ENCODE measurements at regions not wholly inside any gene's neighbourhood (a gene's known extent, or its start where the extent isn't known, plus 50 kb on each side); places are given as distances from the start of the nearest gene placed in this dataset.

DNA sequence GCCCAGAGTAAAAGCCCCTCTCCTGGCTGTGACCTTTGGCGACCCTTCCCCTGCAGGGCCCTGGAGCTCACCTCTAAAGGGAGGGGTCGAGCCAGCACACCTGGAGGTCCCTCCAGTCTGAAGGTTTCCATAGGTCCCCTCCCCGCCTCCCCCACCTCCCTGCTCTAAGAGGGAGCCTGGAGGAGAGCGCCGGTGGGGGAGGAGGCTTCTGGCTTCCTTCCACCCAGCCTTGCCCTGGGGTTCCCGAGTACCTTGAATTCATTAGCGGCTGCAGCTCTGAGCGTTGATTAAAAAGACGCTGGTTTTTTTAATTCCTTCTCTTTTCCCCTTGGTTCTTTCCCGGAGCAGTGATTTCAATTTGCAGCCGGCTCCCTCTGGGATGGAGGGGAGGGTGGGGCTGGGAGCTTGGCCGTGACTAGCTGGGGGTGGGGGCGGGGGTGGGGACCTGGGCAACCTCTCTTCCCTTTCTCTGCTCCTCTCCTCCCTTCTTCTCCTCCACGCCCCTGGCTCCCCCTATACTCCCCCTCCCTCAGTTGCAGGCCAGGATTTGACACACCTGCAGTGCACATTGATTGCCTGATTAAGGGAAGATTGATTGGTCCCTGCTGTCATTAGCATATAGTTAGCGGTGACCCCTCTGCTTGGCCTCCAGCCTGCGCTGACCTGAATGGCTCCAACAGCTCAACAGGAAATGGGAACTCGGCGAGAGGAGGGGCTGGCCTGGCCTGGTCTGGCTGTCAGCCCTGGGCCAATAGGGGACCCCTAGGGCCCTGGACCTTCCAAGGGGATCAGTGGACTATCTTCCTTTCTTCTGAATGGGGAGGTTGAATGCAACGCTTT lies 67.5 kb upstream of the RAPGEF1 start:
- Histone ChIP-seq H2AFZ (ENCODE audit: low read depth, low read length) (no peak overlapping the region), H4K20me1 (ENCODE audit: insufficient read depth) (no peaks in the 10 kb centered on the region), H3K79me2 (replicated peaks; ENCODE audit: insufficient read depth, low read length) (no peaks in the 10 kb centered on the region), H3K27ac (ENCODE audit: low read length) (no peak overlapping the region), H3K9me2 (ENCODE audit: insufficient read depth, low read length) (no peaks in the 10 kb centered on the region), H3K4me3 (ENCODE audit: low read length) (peak overlapping the region; percentile 40), H3K36me3 (ENCODE audit: insufficient read depth, low read length) (no peaks in the 10 kb centered on the region), H3K27me3 (ENCODE audit: insufficient read depth, low read depth, low read length) (no peaks in the 10 kb centered on the region), H3F3A (ENCODE audit: insufficient read depth, low read length, poor library complexity, severe bottlenecking) (no peaks in the 10 kb centered on the region), H3K4me2 (ENCODE audit: low read length) (no peak overlapping the region), H3K9me3 (ENCODE audit: low read length) (no peaks in the 10 kb centered on the region), H3K9ac (ENCODE audit: low read length) (peak overlapping the region; percentile 39)
- TF ChIP-seq SMC3 (conservative IDR thresholded peaks at IDR 0.05; ENCODE audit: poor library complexity) (no peak), EP300 (conservative IDR thresholded peaks at IDR 0.05; ENCODE audit: poor library complexity, severe bottlenecking) (no peak), TAF1 (IDR thresholded peaks at IDR 0.05; ENCODE audit: low read depth) (no peak), RAD21 (conservative IDR thresholded peaks at IDR 0.05) (no peak), EZH2 (IDR thresholded peaks at IDR 0.05; ENCODE audit: borderline replicate concordance, insufficient read depth, low read length, poor library complexity, severe bottlenecking) (no peak), POLR2AphosphoS5 (IDR thresholded peaks at IDR 0.05) (no peak), MXI1 (conservative IDR thresholded peaks at IDR 0.05; ENCODE audit: poor library complexity, severe bottlenecking) (no peak)
- TF ChIP-seq, protein P1, sequence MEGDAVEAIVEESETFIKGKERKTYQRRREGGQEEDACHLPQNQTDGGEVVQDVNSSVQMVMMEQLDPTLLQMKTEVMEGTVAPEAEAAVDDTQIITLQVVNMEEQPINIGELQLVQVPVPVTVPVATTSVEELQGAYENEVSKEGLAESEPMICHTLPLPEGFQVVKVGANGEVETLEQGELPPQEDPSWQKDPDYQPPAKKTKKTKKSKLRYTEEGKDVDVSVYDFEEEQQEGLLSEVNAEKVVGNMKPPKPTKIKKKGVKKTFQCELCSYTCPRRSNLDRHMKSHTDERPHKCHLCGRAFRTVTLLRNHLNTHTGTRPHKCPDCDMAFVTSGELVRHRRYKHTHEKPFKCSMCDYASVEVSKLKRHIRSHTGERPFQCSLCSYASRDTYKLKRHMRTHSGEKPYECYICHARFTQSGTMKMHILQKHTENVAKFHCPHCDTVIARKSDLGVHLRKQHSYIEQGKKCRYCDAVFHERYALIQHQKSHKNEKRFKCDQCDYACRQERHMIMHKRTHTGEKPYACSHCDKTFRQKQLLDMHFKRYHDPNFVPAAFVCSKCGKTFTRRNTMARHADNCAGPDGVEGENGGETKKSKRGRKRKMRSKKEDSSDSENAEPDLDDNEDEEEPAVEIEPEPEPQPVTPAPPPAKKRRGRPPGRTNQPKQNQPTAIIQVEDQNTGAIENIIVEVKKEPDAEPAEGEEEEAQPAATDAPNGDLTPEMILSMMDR (IDR thresholded peaks at IDR 0.05; ENCODE audit: poor library complexity, severe bottlenecking), result no peak
- TF ChIP-seq, protein P2, sequence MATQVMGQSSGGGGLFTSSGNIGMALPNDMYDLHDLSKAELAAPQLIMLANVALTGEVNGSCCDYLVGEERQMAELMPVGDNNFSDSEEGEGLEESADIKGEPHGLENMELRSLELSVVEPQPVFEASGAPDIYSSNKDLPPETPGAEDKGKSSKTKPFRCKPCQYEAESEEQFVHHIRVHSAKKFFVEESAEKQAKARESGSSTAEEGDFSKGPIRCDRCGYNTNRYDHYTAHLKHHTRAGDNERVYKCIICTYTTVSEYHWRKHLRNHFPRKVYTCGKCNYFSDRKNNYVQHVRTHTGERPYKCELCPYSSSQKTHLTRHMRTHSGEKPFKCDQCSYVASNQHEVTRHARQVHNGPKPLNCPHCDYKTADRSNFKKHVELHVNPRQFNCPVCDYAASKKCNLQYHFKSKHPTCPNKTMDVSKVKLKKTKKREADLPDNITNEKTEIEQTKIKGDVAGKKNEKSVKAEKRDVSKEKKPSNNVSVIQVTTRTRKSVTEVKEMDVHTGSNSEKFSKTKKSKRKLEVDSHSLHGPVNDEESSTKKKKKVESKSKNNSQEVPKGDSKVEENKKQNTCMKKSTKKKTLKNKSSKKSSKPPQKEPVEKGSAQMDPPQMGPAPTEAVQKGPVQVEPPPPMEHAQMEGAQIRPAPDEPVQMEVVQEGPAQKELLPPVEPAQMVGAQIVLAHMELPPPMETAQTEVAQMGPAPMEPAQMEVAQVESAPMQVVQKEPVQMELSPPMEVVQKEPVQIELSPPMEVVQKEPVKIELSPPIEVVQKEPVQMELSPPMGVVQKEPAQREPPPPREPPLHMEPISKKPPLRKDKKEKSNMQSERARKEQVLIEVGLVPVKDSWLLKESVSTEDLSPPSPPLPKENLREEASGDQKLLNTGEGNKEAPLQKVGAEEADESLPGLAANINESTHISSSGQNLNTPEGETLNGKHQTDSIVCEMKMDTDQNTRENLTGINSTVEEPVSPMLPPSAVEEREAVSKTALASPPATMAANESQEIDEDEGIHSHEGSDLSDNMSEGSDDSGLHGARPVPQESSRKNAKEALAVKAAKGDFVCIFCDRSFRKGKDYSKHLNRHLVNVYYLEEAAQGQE (IDR thresholded peaks at IDR 0.05; ENCODE audit: borderline replicate concordance), result no peak

DNA sequence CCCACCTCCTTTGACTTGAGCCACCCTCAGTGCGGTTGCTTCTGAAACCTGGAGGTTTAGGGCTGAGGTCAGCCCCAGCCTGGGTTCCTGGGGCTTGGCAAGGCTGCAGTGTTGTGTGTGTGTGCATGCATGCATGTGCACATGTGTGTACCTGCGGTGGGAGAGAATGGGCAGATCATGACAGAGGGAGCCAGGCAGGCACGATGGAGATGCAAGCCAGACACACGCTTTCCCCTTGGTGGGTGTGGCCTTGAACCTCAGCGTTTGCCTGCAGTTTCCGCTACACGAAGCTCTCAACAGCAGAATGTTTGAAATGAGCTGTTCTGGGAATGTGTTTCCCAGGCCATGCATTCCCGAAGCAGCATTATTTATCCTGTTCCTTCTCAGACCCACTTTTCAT lies 65.9 kb upstream of the RAPGEF1 start:
- TF ChIP-seq MXI1 (conservative IDR thresholded peaks at IDR 0.05; ENCODE audit: poor library complexity, severe bottlenecking) (no peak), TAF1 (IDR thresholded peaks at IDR 0.05; ENCODE audit: low read depth) (no peak)
- TF ChIP-seq, protein P2 (IDR thresholded peaks at IDR 0.05; ENCODE audit: borderline replicate concordance), result no peak
- H3F3A ChIP-seq (ENCODE audit: insufficient read depth, low read length, poor library complexity, severe bottlenecking), result no peaks in the 10 kb centered on the region
- H3K4me2 ChIP-seq (ENCODE audit: low read length), result no peak overlapping the region
- no peak overlapping the region for H2AFZ ChIP-seq (ENCODE audit: low read depth, low read length)
- H3K27me3 ChIP-seq (ENCODE audit: insufficient read depth, low read depth, low read length), result no peaks in the 10 kb centered on the region
- H3K9me2 ChIP-seq (ENCODE audit: insufficient read depth, low read length), result no peaks in the 10 kb centered on the region
- no peaks in the 10 kb centered on the region for H4K20me1 ChIP-seq (ENCODE audit: insufficient read depth)
- no peak overlapping the region for H3K27ac ChIP-seq (ENCODE audit: low read length)
- H3K9me3 ChIP-seq (ENCODE audit: low read length), result no peaks in the 10 kb centered on the region
- H3K4me3 ChIP-seq (ENCODE audit: low read length), result no peak overlapping the region
- H3K9ac ChIP-seq (ENCODE audit: low read length), result no peak overlapping the region
- no peaks in the 10 kb centered on the region for H3K79me2 ChIP-seq (replicated peaks; ENCODE audit: insufficient read depth, low read length)
- H3K36me3 ChIP-seq (ENCODE audit: insufficient read depth, low read length), result no peaks in the 10 kb centered on the region

All from neural cell (in vitro differentiated cells).